ENCODE measurements at regions not wholly inside any gene's neighbourhood (a gene's known extent, or its start where the extent isn't known, plus 50 kb on each side); places are given as distances from the start of the nearest gene placed in this dataset.
A peak's percentile ranks its signal among the peaks of the same experiment; 100 is the strongest.

DNA sequence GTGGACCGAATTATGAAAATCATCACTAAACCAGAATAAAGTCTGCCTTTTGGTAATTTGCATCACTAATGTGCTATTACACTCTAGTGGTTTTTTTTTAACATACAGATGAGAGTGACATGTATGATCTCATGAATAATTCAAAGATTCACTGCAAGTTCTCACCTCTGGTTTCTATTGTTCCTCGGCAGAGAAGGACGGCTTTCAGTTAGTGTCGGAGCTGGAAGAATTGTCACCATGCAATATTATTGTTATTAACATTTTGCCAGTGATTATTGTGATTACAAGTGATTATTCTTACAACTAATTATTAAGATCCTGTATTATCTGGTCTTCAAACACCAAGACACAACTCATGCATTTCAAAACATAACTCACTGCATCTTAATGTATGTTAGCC is 366.6 kb upstream of the RPS23 start:
- POLR2A ChIA-PET = no interaction called here
- Histone ChIP-seq H3K36me3 (ENCODE audit: control insufficient read depth, insufficient read depth, low read length) (no peaks in the 10 kb centered on the region), H3K4me3 (no peak overlapping the region), H2AFZ (ENCODE audit: low read depth, low read length) (no peak overlapping the region), H3K9me1 (ENCODE audit: control insufficient read depth, insufficient read depth, low read length) (no peaks in the 10 kb centered on the region), H3K9me3 (replicated peaks; ENCODE audit: control insufficient read depth, insufficient read depth, low read depth, low read length) (no peaks in the 10 kb centered on the region), H3K9ac (ENCODE audit: insufficient read depth in 1 of 2, low read depth in 2 of 2, low read length in 2 of 2) (no peak overlapping the region), H4K20me1 (replicated peaks; ENCODE audit: control insufficient read depth, insufficient read depth, low read length) (no peaks in the 10 kb centered on the region), H3K4me2 (ENCODE audit: insufficient read depth, low read length) (no peak overlapping the region), H3K4me1 (replicated peaks in 1 of 2; ENCODE audit: control insufficient read depth in 2 of 2, insufficient read depth in 2 of 2, low read length in 2 of 2) (no peaks in the 10 kb centered on the region), H3K27ac (ENCODE audit: extremely low read depth, low read depth, low read length) (no peak overlapping the region), H3K79me2 (ENCODE audit: control insufficient read depth, insufficient read depth, low read length) (no peaks in the 10 kb centered on the region), H3K27me3 (ENCODE audit: control insufficient read depth in 2 of 2, insufficient read depth in 2 of 2, low read length in 2 of 2) (no peaks in the 10 kb centered on the region)
- DNase-seq (ENCODE audit: extremely low read depth in 1 of 4, low spot score in 3 of 4) (no peak), FAIRE-seq (no peak), ATAC-seq (no peak)
- intact Hi-C loops (cut with micrococcal nuclease) = loop anchor here (5.0 to 10.0 kb wide), 3 partner anchors 150 to 828 kb away; partner anchors contain the start of gene VCAN
- no TSS peak for BruUV-seq (replicated peaks)
- 12% methylated on average over 4 of the region's 4 CpGs for WGBS (ENCODE audit: insufficient coverage, low coverage, missing lambda C conversion rate)
- CTCF ChIA-PET (ENCODE audit: low intra/inter-chr PET ratio) = no interaction called here
- TF ChIP-seq, protein P1, sequence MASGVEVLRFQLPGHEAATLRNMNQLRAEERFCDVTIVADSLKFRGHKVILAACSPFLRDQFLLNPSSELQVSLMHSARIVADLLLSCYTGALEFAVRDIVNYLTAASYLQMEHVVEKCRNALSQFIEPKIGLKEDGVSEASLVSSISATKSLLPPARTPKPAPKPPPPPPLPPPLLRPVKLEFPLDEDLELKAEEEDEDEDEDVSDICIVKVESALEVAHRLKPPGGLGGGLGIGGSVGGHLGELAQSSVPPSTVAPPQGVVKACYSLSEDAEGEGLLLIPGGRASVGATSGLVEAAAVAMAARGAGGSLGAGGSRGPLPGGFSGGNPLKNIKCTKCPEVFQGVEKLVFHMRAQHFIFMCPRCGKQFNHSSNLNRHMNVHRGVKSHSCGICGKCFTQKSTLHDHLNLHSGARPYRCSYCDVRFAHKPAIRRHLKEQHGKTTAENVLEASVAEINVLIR (CRISPR knock-in tag; IDR thresholded peaks at IDR 0.05) = no peak
- TF ChIP-seq, protein P2, sequence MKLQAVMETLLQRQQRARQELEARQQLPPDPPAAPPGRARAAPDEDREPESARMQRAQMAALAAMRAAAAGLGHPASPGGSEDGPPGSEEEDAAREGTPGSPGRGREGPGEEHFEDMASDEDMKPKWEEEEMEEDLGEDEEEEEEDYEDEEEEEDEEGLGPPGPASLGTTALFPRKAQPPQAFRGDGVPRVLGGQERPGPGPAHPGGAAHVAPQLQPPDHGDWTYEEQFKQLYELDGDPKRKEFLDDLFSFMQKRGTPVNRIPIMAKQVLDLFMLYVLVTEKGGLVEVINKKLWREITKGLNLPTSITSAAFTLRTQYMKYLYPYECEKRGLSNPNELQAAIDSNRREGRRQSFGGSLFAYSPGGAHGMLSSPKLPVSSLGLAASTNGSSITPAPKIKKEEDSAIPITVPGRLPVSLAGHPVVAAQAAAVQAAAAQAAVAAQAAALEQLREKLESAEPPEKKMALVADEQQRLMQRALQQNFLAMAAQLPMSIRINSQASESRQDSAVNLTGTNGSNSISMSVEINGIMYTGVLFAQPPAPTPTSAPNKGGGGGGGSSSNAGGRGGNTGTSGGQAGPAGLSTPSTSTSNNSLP (IDR thresholded peaks at IDR 0.05; ENCODE audit: borderline replicate concordance, low read depth, low read length) = no peak
- in situ Hi-C loops (cut with MboI) = loop anchor here (25.0 kb wide), 1 partner anchor 282 kb away; no protein-coding TSS in a partner anchor

DNA sequence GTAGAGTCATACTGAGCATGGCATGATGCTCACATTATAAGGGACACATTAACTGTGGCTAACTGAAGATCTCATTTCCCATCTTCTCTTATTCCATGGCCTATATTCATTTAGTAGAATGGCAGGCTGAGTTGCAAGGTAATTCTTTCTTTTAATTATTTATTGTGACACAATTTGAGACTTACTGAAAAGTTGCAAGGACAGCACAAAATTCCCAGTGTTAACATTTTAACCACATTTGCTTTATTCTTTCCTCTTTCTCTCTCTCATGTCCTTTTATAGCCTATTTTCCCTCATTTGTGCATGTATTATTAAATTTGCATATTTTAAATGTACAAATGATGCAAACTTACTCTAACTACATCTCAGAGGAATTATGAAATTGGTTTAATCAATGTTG is 366.1 kb upstream of the RPS23 start:
- no peaks in the 10 kb centered on the region for H3K4me1 ChIP-seq (replicated peaks in 1 of 2; ENCODE audit: control insufficient read depth in 2 of 2, insufficient read depth in 2 of 2, low read length in 2 of 2)
- ATAC-seq (no peak), FAIRE-seq (no peak), DNase-seq (ENCODE audit: extremely low read depth in 1 of 4, low spot score in 3 of 4) (no peak)
- no peaks in the 10 kb centered on the region for H3K27me3 ChIP-seq (ENCODE audit: control insufficient read depth in 2 of 2, insufficient read depth in 2 of 2, low read length in 2 of 2)
- H3K27ac ChIP-seq (ENCODE audit: extremely low read depth, low read depth, low read length) = no peak overlapping the region
- POLR2A ChIA-PET = no interaction called here
- no peak overlapping the region for H2AFZ ChIP-seq (ENCODE audit: low read depth, low read length)
- no peaks in the 10 kb centered on the region for H3K36me3 ChIP-seq (ENCODE audit: control insufficient read depth, insufficient read depth, low read length)
- no peaks in the 10 kb centered on the region for H3K9me3 ChIP-seq (replicated peaks; ENCODE audit: control insufficient read depth, insufficient read depth, low read depth, low read length)
- H3K4me2 ChIP-seq (ENCODE audit: insufficient read depth, low read length) = no peak overlapping the region
- intact Hi-C loops (cut with micrococcal nuclease) (loop anchor here (5.0 to 10.0 kb wide), 3 partner anchors 151 to 828 kb away; partner anchors contain the start of gene VCAN), in situ Hi-C loops (cut with MboI) (loop anchor here (25.0 kb wide), 1 partner anchor 282 kb away; no protein-coding TSS in a partner anchor)
- TF ChIP-seq ZNF785 (CRISPR knock-in tag; IDR thresholded peaks at IDR 0.05) (no peak), ZNF696 (CRISPR knock-in tag; conservative IDR thresholded peaks at IDR 0.05) (no peak), ZNF764 (CRISPR knock-in tag; IDR thresholded peaks at IDR 0.05; ENCODE audit: low read depth) (no peak), ZNF316 (IDR thresholded peaks at IDR 0.05) (peak; percentile 44; the same call in 1 of the 2 replicates), FOXA3 (CRISPR knock-in tag; conservative IDR thresholded peaks at IDR 0.05 in 1 of 2, IDR thresholded peaks at IDR 0.05 in 1 of 2) (no peak)
- TF ChIP-seq, protein P3, sequence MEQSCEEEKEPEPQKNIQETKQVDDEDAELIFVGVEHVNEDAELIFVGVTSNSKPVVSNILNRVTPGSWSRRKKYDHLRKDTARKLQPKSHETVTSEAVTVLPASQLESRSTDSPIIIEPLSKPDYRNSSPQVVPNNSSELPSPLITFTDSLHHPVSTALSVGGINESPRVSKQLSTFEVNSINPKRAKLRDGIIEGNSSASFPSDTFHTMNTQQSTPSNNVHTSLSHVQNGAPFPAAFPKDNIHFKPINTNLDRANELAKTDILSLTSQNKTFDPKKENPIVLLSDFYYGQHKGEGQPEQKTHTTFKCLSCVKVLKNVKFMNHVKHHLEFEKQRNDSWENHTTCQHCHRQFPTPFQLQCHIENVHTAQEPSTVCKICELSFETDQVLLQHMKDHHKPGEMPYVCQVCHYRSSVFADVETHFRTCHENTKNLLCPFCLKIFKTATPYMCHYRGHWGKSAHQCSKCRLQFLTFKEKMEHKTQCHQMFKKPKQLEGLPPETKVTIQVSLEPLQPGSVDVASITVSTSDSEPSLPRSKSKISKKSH (CRISPR knock-in tag; IDR thresholded peaks at IDR 0.05) = no peak
- no peak overlapping the region for H3K9ac ChIP-seq (ENCODE audit: insufficient read depth in 1 of 2, low read depth in 2 of 2, low read length in 2 of 2)
- CTCF ChIA-PET (ENCODE audit: low intra/inter-chr PET ratio) = no interaction called here
- H4K20me1 ChIP-seq (replicated peaks; ENCODE audit: control insufficient read depth, insufficient read depth, low read length) = no peaks in the 10 kb centered on the region
- no peaks in the 10 kb centered on the region for H3K79me2 ChIP-seq (ENCODE audit: control insufficient read depth, insufficient read depth, low read length)
- no peaks in the 10 kb centered on the region for H3K9me1 ChIP-seq (ENCODE audit: control insufficient read depth, insufficient read depth, low read length)
- no TSS peak for BruUV-seq (replicated peaks)
- no peak overlapping the region for H3K4me3 ChIP-seq
